Ishikawa (cell line): ENCODE measurements at regions not wholly inside any gene's neighbourhood (a gene's known extent, or its start where the extent isn't known, plus 50 kb on each side); places are given as distances from the start of the nearest gene placed in this dataset.

Source experiments
- CEBPB ChIP-seq: IDR thresholded peaks from 2 replicates; pipeline ENCODE4 v1.6.1; 2012
- CREB1 ChIP-seq: IDR thresholded peaks from 2 replicates; pipeline ENCODE4 v1.6.1; 2012; ENCODE audit warnings: low read depth
- EGR1 ChIP-seq: IDR thresholded peaks from 2 replicates; pipeline ENCODE4 v1.6.1; 2012
- EP300 ChIP-seq: IDR thresholded peaks from 2 replicates; pipeline ENCODE4 v1.6.1; 2012; ENCODE audit warnings: borderline replicate concordance
- FOXM1 ChIP-seq: IDR thresholded peaks from 2 replicates; pipeline ENCODE4 v1.6.1; 2012; ENCODE audit warnings: low read depth, borderline replicate concordance
- MAX ChIP-seq: IDR thresholded peaks from 2 replicates; pipeline ENCODE4 v1.6.1; 2012
- NFIC ChIP-seq: IDR thresholded peaks from 2 replicates; pipeline ENCODE4 v1.6.1; 2012
- RAD21 ChIP-seq: IDR thresholded peaks from 2 replicates; pipeline ENCODE4 v1.6.1; 2012; ENCODE audit warnings: low read depth
- REST ChIP-seq: IDR thresholded peaks from 2 replicates; pipeline ENCODE4 v1.6.1; 2012; ENCODE audit warnings: low read depth, mild to moderate bottlenecking
- TAF1 ChIP-seq: IDR thresholded peaks from 2 replicates; pipeline ENCODE4 v1.6.1; 2012; ENCODE audit warnings: low read depth, mild to moderate bottlenecking
- TCF12 ChIP-seq: IDR thresholded peaks from 2 replicates; pipeline ENCODE4 v1.6.1; 2012; ENCODE audit warnings: low read depth
- TEAD4 ChIP-seq: IDR thresholded peaks from 2 replicates; pipeline ENCODE4 v1.6.1; 2012
- USF1 ChIP-seq: IDR thresholded peaks from 2 replicates; pipeline ENCODE4 v1.6.1; 2012
- YY1 ChIP-seq: IDR thresholded peaks from 2 replicates; pipeline ENCODE4 v1.6.1; 2012; ENCODE audit warnings: low read depth
- ZBTB7A ChIP-seq: IDR thresholded peaks from 2 replicates; pipeline ENCODE4 v1.6.1; 2012; ENCODE audit warnings: low read depth

GRCh38 chr3:80535286-80535685 lies 767.5 kb upstream of the ROBO1 start:
- no peak for TF ChIP-seq TAF1
- no peak for TF ChIP-seq EGR1
- TF ChIP-seq NFIC: no peak
- TF ChIP-seq REST: no peak
- no peak for TF ChIP-seq RAD21
- no peak for TF ChIP-seq ZBTB7A
- TF ChIP-seq YY1: no peak
- TF ChIP-seq FOXM1: no peak
- TF ChIP-seq USF1: no peak
- no peak for TF ChIP-seq TCF12
- no peak for TF ChIP-seq CREB1
- TF ChIP-seq EP300: no peak
- no peak for TF ChIP-seq MAX
- no peak for TF ChIP-seq TEAD4

- no peak for TF ChIP-seq EGR1
- TF ChIP-seq MAX: no peak
- TF ChIP-seq TCF12: no peak
- TF ChIP-seq CREB1: no peak
- no peak for TF ChIP-seq USF1
- TF ChIP-seq NFIC: no peak
- no peak for TF ChIP-seq RAD21
- TF ChIP-seq YY1: no peak
- TF ChIP-seq TEAD4: no peak
- TF ChIP-seq ZBTB7A: no peak
- TF ChIP-seq FOXM1: no peak
- TF ChIP-seq TAF1: no peak
- TF ChIP-seq EP300: no peak
- TF ChIP-seq REST: no peak
- TF ChIP-seq CEBPB: no peak
Observed at GRCh38 chr3:80533553-80533952, 765.8 kb upstream of the ROBO1 start.

GRCh38 chr3:80526153-80526552 lies 758.4 kb upstream of the ROBO1 start:
- TF ChIP-seq RAD21 (0 out of 2 replicates have a peak, but pooled peaks have one; percentile 8), ZBTB7A (no peak)

GRCh38 chr3:80521081-80521480 lies 753.3 kb upstream of the ROBO1 start:
- TF ChIP-seq EP300 (no peak), TAF1 (no peak), RAD21 (no peak), FOXM1 (no peak), YY1 (no peak), REST (no peak), MAX (no peak), NFIC (no peak), USF1 (no peak), EGR1 (no peak), ZBTB7A (no peak), CEBPB (no peak), CREB1 (no peak), TCF12 (no peak)
